GM20000 (cell line): ENCODE measurements at regions not wholly inside any gene's neighbourhood (a gene's known extent, or its start where the extent isn't known, plus 50 kb on each side); places are given as distances from the start of the nearest gene placed in this dataset.

Experiments used
- DNase-seq: peaks from one replicate; pipeline ENCODE4 v3.0.0; 2012; ENCODE audit warnings: low spot score
- TF ChIP-seq, protein P1 (sequence below): IDR thresholded peaks from 2 replicates; pipeline ENCODE4 v1.5.1; 2012; ENCODE audit warnings: mild to moderate bottlenecking, control low read depth; ENCODE audit errors: extremely low read depth, missing control alignments

DNA sequence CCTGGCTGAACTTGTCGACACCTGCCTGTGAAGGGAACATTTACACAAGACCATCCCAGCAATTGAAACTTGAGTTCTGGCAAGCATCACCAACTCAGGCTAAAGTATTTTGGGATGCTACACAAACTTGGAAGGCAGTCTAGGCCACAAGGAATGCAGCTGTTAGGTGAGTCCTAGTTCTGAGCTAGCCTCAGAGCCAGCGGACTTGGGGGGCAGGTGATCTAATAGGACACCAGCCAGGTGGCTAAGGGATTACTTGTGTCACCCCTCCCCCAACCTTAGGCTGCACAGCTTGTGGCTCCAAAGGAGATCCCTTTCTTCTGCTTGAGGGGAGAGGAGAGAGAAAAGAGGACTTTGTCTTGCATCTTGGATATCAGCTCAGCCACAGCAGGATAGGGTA, 62.3 kb upstream of the DKK2 start:
- TF ChIP-seq, protein P1, sequence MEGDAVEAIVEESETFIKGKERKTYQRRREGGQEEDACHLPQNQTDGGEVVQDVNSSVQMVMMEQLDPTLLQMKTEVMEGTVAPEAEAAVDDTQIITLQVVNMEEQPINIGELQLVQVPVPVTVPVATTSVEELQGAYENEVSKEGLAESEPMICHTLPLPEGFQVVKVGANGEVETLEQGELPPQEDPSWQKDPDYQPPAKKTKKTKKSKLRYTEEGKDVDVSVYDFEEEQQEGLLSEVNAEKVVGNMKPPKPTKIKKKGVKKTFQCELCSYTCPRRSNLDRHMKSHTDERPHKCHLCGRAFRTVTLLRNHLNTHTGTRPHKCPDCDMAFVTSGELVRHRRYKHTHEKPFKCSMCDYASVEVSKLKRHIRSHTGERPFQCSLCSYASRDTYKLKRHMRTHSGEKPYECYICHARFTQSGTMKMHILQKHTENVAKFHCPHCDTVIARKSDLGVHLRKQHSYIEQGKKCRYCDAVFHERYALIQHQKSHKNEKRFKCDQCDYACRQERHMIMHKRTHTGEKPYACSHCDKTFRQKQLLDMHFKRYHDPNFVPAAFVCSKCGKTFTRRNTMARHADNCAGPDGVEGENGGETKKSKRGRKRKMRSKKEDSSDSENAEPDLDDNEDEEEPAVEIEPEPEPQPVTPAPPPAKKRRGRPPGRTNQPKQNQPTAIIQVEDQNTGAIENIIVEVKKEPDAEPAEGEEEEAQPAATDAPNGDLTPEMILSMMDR, result no peak
- DNase-seq, result no peak

DNA sequence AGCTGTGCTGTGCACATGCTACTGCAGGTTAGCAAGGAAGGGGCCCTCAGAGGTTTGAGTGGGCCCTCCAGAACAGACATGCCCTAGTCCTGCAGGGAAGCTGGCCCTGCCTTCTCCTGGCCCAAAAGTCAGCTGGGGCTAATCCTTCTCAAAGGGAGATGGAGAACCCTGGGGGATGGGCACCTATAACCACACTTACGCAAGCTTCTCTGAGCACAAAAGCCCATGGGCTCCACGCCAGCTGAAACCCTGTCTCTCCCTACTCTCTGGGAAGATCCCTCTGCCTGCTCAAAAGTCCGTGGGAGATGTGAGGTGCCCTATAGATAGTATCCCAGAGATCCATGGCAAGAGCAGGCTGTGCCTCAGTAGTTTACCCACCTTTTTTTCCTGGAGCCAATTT, 58.9 kb upstream of the DKK2 start:
- TF ChIP-seq, protein P1, result no peak
- no peak for DNase-seq

DNA sequence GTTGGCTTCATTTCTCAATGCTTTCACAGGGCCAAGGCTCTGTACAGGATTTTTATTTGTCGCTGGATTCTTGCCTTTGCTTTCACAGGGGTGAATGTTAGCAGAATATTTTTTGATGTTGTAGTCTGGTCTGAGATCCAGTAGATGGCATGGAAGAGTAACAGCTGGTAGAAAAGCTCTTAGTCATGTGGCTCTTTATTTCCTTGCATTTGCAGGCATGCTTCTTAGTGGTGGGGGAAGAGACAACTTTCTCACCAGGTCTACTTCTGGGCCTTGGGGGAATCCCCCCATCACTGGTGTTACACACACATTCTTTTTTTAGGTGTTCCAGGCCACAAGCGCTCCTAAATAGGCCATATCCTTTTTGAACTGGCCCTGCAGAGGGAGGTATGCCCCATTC, 58.2 kb upstream of the DKK2 start:
- no peak for DNase-seq
- TF ChIP-seq, protein P1, result no peak
